ENCODE measurements at regions not wholly inside any gene's neighbourhood (a gene's known extent, or its start where the extent isn't known, plus 50 kb on each side); places are given as distances from the start of the nearest gene placed in this dataset.

DNA sequence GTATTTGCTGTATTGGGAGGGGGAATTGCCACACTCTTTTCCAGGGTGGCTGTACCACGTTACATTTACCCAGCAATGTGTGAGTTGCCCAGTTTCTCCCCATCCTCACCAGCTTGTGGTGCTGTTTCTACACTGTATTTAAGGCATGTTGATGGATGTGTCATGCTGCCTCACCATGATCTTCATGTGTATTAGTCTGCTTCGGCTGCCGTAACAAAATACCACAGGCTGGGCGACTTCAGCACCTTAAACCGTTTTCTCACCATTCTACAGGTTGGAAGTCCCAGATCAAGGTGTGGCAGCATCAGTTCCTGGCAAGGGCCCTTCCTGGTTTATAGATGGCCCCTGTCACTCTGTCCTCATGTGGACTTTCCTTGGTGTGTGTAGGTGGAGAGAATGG lies 169.7 kb downstream of the IGLL1 start:
- DNase-seq (ENCODE audit: low read depth, low spot score), result no peak

DNA sequence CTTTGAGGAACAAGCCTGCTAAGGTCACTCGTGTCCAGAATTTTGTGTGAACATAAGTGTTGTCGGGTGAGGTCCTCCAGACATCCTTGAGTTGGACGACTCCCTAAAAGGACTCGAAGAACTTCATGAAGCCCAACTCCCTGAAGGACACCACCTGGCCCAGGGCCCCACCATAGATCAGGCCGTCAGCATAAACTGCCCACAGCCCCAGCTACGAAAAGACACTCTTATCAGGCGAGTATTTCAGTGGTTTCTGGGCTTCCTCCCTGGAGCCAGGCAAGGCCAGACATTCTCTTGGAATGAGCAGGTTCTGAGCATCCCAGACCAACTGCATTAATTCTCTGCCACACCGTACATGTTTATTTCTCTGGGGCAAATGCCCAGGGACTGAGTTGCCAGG lies 170.1 kb downstream of the IGLL1 start:
- no peak for DNase-seq (ENCODE audit: low read depth, low spot score)

DNA sequence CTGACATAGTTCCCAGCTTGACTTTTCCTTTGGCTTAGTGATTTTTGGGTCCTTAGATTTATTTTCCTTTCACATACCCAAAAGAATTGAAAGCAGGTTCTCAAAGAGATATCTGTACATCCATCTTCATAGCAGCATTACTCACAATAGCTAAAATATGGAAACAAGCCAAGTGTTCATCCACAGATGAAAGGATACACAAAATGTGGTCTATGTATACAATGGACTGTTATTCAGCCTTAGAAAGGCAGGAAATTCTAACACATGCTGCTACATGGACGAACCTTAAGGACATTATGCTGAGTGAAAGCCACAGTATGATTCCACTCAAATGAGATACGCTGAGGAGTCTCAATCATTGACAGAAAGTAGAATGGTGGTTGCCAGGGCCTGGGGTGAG lies 171.8 kb downstream of the IGLL1 start:
- DNase-seq (ENCODE audit: low read depth, low spot score), result no peak

DNA sequence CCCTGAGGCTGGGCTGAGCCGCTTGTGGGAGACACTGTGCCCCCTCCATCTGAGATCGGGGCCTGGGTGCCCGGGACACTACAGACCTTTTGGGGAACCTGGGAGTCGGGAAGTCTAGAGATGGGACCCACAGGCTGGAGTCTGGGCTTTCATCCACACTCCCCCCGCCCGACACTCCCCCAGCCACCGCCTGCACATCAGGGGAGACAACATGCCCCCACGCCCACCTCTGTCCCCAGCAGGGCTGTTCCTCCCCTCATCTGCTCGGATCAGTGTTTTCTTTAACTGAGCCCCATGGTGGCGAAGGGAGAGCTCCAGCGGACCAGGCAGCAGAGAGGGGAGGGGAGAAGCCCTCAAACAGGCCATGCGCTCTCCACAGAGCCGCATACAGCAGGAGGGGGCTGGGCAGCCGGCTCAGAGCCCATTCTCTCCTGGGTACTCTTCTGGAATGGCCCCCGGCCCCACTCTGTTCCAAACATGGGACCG lies 174.7 kb downstream of the IGLL1 start:
- DNase-seq (ENCODE audit: low read depth, low spot score), result no peak

DNA sequence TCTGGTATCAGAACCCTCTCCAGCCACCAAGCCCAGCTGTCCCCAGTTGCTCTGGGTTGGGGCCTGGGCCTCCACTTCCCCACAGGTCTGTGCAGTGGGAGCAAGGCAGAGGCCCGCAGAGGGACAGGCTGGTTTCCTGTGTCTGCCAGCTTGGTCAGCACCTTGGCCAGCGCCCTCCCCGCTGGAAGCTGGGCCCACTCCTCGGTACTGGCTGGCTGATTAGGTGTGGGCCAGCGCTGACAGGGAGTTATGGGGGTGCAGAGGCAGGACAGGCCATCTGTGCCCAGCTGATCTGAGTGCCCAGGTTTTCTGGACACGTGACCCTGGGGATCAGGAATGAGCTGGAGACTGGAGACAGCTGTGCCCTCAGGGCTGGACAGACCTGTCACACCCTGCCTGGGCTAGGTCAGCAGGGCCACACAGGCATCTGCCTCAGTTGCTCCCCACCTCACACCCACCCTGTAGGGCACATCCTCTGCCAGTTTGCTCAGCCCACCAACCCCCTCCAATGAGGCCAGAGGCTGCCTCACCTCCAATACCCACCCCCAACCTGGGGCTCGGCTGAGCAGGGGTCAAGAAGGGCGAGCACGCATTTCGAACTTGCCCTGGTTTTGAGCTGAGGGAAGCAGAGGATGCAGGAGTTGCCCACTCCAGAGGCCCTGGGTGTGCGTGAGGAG lies 175.3 kb downstream of the IGLL1 start:
- no peak for DNase-seq (ENCODE audit: low read depth, low spot score)

DNA sequence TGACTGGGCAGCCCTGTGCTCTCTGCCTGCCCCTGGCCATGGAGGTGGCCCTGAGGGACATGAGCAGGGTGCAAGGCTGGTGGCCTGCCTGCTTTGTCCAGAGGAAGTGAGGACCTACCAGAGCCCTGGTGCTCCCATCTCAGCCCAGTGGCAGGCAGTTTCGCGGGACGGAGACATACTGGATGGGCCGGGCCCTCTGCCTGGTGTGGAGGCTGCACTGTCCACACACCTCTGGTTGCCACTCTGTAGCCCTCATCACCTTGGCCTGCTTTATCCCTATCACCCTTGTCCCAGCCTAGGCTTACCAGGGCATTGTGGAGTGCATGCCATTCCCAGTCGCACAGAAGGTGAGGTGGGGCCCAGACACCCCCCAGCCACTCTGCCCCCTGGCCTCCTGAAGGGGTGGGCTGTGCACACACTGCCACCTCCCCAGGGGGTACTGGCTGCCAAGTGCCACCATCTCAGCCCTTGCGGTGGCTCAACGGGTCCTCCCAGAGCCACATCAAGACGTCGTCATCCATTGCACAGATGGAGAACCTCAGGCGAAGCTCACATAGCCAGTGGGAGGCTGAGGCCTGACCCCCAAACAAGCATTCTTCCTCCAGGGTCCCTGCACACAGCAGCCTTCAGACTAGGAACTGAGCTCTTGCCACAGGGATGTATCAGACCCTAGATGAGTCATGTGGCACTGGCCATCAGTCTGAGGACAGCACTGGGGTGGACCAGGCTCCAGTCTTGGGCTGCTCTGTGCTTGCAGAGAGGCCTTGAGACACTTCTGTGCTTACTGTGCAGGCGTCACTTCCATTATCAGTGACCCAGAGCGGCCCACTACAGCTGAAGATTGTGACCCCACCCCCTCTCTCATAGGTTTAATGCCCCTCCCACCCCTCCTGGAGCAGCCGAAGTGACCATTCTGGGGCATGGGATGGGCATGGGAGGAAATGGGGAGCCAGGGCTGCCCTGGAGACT lies 176.1 kb downstream of the IGLL1 start:
- DNase-seq (ENCODE audit: low read depth, low spot score), result no peak

DNA sequence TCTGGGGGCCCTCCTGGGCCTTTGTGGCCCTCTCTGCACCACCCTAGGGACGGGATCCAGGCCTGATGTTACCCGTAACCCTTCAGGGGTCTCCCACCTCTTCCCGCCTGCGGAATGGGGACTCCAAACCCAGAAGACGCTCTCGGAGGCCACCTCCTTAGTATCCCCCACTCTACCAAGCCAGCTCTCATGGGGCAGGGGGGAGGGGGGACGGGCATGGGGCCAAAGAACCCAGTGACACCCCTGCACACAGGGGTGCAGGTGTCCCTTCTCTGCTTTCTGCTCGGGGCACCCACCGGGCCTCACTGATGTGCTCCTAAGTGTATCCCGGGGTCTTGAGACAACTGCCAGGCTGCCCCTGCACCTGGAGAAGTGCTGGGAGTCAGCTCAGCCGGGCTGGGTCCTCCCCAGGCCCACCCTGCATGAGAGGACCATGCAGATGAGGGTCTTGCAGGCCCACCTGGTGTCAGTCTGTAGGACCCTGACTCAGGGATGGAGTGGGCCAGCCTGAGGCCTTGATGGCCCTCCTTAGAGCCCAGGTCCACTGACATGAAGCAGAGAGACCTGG lies 176.9 kb downstream of the IGLL1 start:
- DNase-seq (ENCODE audit: low read depth, low spot score), result no peak

DNA sequence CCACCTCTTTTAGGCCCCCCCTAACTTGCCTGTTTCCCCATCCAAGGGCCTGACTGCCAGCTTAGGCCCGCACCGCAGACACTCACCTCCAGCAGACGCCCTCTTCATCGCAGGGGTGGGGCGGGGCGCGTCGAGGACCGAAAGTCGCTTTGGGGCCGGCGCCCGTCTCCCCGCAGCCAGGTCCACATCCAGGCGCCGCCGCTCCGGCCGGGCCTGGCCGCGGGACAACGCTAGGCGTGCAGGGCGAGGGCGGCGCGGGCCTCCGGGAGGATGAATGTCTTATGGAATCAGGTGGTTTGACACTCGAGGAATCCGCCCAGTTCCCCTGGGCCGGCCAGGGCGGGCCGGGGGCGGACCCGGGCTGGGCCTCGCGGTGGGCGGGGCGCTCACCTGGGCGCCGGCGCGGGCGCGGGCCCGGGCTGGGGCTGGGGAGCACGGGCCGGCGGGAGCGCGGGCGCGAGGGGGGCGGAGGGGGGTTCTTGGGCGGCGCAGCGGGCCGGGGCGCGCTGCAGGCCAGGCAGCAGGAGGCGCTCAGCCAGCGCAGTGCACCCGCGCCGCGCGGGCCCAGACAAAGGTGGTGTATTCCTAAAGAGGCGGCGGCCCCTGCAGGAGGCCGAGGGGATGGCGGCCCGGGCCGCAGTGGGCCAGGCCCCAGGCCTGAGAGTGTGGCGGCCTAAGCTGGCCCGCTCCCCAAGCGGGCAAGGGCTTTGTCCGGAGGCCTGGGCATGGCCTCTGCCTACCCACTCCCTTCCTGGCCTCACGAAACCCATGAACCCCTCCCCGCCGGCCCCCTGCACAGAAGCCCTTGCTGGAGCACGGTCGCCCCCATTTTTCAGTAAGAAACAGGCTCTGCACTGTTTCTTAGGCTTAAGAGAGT lies 177.6 kb downstream of the IGLL1 start:
- no peak for DNase-seq (ENCODE audit: low read depth, low spot score)

DNA sequence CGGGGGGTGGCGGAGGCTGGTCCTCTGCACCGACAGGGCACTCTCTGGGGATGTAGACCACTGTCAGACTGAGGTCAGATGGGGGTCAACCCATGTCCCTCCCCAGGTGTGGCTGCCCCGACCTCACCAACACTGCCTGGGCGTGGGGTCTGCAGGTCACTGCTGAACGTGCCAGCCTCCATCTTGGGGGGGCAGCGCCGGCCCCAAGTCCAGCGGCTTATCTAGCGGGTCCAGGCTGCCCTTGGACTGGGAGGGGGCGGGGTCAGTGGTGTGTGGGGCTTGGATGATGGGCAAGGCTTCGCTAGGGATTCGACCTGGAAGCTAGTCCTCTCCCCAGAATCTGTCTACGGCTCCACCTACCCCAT lies 178.2 kb downstream of the IGLL1 start:
- DNase-seq (ENCODE audit: low read depth, low spot score), result no peak

DNA sequence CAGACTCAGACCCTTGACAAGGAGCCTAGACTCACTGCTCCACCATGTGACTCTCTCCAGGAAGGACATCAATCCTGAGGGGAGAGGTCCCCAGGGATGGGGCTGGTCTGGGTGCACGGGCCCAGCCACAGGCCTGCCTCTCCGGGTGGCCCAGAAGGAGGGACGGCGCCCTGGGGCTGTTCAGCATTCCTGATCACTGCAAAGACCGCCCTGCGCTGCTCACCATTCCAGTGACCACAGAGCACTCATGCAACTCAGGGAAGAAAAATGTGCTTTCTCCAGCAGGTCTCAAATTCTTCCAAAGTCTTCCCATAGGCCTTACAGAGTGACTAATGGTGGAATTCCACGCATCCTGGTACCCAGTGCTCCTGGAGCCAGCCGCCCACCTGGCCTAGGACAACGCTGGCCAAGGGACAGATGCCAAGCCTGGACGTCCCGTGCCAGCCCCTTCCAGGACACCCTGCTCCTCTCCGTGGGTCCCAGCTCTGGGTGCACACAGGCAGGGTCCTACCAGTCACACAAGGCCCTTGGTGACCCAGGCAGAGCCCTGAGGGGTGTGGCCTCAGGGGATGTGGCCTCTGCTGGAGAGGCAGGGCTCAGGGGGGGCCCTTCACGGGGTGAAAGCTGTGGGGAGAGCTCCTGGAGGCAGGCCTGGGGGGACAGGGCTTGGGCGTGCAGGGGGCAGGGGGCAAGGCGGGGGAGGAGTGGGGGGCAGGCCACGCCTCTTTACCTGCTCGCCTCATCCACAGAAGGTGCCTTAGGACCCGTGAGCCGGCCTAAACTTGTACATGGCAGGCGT lies 178.8 kb downstream of the IGLL1 start:
- DNase-seq (ENCODE audit: low read depth, low spot score), result no peak

DNA sequence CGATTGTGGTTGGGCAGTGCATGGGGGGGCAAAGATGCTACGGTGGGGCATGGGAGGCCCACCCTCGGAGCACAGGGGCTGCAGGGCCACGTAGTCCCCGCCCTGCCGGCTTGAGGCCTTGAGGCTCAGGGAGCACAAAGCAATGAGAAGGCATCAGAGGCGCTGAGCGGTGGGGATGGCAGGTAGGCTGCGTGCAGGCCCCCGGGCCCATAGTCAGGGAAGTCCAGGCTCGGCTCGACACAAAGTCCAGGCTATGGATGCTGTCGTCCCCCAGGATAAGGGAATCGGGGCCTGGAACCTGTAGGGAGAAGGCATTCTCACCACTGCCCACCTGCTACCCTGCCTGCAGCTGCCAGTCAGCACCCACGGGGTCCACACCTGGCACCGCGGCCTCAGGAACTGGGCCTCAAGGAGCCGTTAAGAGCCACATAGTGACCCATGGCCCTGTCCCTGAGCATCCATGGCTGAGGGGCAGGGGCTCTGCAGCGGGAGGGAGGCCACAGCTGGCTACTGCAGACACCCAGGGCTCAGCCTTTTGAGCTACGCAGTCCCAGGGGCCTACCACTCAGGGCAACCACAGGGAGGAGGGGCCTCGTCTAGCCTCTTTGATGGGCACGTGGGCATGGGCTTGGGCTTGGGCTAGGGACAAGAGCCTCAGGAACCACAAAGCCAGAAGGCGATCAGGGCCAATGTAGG lies 179.7 kb downstream of the IGLL1 start:
- no peak for DNase-seq (ENCODE audit: low read depth, low spot score)

DNA sequence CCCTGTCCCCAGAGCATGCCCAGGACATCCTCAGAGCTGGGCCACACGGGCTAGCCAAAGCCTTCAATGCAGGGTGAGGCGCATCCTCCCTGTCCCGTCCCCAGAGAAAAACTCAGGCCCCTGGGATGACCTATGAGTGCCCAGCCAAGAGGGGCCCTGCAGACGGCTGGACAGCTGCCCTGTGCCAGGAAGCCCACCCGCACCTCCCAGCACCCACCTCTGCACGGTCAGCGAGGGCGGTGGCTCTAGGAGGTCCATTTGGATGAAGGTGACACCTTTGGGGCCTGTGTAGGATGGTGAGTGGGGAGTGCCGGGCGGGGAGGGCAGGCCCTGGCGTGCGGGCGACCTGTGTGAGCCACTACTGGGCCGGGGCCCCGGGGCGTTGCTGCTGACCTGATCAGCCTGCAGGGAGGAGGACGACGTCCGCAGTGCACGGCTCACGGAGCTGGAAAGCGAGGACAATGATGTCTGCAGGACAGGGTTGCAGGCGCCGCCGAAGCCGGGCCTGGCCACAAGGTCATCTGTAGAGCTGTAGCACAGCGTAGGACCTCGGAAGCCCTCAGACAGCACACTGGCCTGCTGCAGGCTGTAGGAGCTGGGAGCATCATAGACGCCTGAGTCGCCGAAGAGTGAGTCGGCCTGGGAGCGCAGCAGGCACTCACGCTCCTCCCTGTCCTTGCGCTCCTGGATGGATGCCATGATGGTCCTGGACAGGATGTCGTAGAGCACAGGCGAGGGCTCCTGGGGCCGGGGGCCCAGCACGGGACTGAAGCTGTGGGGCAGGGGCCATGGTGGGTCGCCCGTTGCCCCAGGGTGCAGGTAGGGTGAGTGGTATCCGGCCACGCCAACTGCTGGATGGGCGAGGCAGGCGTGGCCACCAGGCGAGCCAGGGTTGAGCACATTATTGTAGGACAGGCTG lies 180.5 kb downstream of the IGLL1 start:
- DNase-seq (ENCODE audit: low read depth, low spot score), result no peak

DNA sequence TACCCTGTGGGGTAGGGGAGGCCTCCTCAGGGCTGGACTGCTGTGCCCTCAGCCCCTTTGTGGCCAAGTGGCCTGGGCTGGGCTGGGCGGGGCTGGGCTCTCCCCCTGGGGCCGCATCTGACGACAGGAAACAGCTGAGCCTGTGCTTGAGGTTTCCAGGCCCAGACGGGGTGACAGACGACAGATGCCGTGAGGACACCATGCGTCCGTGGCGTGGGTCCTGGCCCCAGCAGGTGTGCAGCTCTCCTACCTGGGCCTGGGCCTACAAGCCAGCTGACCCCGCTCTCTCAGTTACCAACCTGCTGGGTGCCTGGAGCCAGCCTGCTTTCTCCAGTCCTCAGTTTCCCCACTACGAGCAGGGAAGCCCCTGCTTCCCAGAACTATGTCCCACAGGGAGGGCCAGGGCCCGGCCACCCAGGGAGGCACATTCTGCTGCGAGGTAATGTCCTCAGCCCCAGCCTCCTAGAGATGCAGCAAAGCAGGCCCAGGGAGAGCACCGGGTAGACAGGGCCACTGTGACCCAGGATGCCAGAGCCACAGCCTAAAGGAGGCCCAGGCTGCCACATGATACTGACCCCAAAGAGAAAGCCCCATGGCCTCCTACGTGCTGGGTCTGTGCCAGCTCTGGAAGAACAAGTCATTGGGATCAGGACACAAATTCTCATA lies 181.3 kb downstream of the IGLL1 start:
- no peak for DNase-seq (ENCODE audit: low read depth, low spot score)

DNA sequence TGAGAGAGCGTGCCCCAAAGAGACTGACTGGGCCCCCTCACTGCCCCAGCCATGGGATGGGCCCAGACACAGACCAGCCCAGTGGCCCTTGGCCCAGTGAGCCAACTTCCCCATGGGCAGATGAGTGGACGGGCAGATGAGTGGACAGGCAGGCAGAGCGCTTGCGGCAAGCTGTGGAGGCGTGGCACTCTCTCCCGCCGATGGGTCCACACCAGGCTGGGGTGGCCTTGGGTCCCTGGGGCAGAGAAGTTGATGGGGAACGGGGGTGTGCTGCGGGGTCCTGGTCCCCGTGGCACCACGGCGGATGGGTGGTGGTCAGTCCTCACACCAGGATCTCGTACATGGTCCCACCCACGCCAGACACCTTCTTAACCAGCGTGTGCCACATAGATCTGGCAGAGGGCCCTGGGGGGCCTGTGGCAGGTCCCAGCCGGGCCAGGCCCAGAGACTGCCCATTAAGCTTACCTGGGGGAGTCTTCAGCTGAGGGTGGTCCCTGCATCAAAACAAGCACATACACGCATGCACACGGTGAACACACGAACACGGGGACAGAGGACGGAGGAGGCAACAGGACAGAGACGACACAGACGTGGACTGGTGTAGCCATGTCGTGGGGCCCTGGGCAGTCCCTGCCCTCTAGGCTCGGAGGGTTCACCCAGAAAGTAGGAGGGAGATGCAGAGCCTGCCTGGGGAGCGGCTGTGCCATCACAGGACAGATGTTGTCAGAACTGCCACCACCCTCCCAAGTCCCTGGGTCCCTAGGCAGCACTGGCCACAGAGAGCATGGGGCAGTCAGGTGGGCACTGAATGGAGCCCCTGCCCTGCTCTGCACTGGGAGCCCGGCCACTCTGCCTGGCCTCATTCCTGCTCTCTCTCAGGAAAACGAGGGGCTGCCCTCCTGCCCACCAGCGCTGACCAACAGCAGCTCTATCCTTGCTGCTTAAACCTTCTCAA lies 182.2 kb downstream of the IGLL1 start:
- DNase-seq (ENCODE audit: low read depth, low spot score), result no peak

DNA sequence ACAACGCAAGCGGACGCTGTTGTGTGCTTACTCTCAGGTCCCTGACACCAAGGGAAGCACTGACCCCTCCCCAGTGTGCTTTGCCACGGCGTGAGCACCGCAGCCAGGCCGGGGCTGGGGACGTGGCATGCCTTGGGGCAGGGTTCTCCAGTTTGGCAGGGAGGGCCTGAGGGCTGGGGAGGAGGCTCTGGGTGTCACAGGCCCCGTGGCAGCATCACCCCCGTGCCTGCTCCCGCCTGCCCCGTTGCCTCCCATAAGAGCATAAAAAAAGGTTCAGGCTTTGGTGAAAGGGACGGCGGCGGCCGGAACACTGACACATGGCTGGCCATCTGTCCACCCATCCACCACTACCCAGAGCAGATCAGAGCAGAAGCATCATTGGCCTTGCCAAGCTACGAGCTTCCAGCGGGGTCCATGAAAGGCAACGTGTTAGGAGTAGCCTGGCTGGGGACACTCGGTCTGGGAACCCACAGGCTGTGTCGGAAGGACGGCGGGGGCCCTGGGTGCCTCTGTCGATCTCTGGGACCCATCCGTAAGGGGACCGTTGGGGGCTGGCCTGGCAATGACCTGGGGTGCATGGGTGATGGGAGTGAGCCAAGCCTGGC lies 183.0 kb downstream of the IGLL1 start:
- no peak for DNase-seq (ENCODE audit: low read depth, low spot score)

DNA sequence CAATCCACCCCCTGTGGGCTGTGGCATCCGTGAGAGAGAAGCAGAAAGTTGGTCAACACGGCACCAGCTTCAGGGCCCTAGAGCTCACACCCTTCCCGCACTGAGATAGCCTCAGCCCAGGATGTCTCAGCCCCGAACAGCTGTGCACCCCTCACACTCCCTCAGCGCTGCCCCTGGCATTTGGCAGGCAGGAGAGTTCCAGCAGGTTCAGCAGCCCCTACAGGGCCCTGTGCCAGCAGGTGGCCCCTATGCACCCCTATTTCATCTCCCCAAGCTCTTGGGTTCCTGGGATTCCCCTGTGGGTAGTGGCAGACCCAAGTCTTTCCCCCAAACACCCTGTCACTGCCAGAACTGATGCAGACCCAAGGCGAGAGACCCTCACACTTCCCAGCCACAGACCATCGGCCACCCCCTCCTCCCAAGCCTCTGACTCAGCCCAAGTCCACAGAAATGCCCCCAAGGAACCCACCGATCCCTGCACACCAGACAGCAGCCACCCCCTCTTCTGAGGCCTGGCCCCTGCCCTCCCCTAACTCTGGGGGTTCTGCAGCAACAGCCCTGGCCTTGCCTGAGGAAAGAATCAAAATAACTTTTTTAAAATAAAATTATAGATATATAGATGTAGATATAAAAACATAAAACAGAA lies 183.6 kb downstream of the IGLL1 start:
- no peak for DNase-seq (ENCODE audit: low read depth, low spot score)

Data from activated CD4-positive, CD25-positive, alpha-beta regulatory T cell treated with anti-CD3 and anti-CD28 coated beads, Interleukin-2, amount 50 U/mL, for 16 hours (primary cell).